Iris pigment epithelial cell (primary cell): ENCODE measurements at regions not wholly inside any gene's neighbourhood (a gene's known extent, or its start where the extent isn't known, plus 50 kb on each side); places are given as distances from the start of the nearest gene placed in this dataset.
"Not testable (repeated sequence)": the region's sequence is repeated elsewhere in the genome, so short reads cannot be mapped to it uniquely, and the experiment has no call there.

Source experiments
- DNase-seq: peaks from one replicate; pipeline ENCODE4 v3.0.0-alpha.2; 2011; ENCODE audit warnings: low read depth

DNA sequence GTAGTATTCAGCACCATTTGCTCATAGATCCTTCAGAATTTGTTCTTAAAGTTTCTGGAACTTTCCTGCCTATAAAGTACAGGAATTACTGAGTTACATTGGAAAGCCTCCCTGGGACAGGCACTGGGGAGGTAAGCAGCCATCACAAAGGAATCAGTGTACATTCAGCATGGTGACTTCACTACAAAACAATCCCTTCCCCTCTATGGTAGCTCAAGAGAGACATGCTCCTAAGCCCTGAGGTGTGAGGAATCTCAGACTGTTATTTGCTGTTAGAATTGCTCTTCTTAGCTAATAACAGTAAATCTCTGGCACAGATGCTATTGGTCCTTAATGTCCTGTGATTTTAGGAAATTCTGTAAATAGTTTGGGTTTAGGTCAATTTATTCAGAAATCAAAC is 1898.0 kb upstream of the PCDH7 start:
- DNase-seq: peak; percentile 6

DNA sequence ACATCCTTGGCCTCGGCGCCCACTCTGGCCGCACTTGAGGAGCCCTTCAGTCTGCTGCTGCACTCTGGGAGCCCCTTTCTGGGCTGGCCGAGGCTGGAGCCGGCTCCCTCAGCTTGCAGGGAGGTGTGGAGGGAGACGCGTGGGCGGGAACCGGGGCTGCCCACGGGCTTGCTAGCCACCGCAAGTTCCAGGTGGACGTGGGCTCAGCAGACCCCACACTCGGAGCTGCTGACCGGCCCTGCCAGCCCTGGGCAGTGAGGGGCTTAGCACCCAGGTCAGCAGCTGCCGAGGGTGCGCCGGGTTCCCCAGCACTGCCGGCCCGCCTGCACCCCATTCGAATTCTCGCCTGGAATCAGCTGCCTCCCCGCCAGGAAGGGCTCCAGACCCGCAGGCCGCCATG is 1892.3 kb upstream of the PCDH7 start:
- DNase-seq: no peak

DNA sequence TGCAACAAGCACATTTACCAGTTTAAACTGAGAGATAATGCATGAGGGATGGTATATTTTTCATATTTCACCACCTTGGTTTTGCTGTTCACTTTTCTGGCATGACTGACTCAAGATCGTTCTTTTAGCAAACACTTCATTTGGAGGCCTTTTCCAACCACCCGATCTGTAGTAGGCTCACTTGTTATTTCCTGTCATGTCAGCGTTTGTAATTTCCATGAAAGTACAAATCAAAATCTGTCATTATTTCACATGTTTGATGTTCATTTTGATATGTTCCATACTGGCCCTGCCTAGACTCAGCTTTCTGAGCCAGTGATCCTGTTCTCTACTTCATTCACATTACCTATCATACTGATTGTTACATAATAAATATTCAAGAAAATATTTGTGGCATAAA is 1888.3 kb upstream of the PCDH7 start:
- no peak for DNase-seq

DNA sequence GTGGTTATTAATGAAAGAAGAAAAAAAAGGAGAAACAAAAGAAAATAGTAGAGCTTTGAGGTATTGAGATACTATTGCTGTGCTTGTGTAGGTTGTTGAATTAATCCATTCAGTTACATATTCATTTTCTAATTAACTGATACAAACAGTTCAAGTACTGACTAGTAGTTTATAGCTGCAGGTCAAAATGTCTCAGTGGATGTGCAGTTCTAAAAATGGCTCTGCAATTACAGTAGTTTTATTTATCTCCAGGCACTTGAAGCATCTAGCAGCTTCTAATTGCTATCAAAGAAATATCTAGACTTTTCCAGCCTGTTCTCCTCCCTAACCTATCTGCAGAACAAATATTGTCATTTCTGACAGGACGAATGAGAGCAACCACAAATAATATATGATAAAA is 1887.7 kb upstream of the PCDH7 start:
- no peak for DNase-seq

DNA sequence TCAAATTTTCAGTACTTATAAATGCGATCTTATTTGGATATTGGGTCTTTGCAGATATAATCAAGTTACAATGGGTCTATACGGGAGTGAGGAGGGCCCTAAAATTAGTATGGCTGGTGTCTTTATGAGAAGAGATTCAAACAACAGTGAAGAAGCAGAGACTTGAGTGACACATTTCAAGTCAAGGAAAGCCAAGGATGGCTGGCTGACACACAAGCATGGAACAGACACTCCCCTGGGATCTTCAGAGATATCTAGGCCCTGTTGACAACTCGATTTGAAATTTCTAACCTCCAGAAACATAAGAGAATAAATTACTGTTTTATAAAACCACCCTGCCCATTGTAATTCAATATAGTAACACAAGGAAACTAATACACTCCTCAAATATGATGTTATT is 1886.0 kb upstream of the PCDH7 start:
- no peak for DNase-seq

DNA sequence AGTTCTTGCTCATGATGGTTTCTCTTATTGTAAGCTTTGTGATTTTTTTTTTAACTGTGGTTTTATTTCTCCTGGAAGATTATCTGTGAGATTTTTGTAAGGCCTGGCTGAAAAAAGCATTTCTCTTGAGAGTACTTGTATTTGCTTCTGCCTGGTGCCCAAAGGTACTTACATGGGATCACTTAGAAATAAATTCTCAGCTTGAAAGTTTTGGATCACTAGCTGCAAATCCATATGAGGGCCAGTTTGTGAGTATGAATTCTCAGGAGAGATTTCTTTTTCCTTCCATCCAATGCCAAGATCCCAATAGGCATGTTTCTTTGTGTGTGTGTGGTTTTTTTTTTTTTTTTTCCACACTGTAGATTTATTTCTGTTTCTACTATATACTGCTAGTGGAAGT is 1884.7 kb upstream of the PCDH7 start:
- no peak for DNase-seq

DNA sequence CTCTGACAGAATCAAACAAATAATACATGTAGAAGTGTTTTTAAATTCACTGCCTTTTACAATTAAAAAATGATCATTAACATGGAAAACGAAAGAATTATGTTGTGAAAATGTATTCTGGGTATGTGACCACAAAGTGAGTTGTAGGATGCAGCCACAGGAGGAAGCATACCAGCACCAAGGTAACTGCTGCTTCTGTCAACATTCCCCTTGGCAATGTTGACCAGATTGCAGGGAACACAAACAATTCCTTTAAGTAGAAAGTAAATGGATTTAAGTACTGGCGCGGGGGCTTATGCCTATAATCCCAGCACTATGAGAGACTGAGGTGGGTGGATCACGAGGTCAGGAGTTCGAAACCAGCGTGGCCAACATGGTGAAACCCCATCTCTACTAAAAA is 1877.9 kb upstream of the PCDH7 start:
- no peak for DNase-seq

DNA sequence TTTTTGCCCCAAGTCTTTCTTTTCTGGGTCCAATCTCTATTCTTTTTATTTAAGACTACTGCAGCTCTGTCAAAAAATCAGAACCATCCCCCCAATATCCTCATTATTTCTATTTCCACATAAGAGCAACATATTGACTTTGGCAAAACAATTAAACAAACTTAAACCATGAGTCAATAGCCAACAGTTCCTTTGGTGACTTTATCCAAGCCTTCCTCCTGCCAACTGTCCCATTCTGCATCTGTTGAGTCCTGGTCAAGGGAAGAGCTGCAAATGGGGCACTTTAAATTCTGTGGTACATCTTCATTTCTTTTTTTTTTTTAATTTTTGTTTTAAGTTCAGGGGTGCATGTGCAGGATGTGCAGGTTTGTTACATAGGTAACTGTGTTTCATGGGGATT is 1875.0 kb upstream of the PCDH7 start:
- no peak for DNase-seq

DNA sequence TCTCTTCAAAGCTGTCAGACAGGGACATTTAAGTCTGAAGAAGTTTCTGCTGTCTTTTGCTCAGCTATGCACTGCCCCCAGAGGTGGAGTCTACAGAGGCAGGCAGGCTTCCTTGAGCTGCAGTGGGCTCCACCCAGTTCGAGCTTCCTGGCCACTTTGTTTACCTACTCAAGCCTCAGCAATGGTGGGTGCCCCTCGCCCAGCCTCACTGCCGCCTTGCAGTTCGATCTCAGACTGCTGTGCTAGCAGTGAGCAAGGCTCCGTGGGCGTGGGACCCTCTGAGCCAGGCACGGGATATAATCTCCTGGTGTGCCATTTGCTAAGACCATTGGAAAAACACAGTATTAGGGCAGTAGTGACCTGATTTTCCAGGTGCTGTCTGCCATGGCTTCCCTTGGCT is 1863.1 kb upstream of the PCDH7 start:
- not testable (repeated sequence) for DNase-seq

DNA sequence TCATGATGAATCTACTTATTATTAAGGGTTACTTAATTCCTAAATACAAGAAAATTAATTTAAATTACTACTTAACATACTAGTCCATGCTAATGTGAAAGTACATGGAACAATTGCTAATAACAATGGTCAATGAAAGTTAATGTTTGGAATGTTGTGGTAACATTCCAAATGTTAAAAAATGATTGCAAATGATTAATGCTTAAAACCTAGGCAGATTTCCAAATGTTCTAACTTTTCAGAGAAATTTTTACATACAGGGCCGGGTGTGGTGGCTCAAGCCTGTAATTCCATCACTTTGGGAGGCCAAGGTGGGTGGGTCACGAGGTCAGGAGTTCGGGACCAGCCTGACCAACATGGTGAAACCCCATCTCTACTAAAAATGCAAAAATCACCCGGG is 1851.3 kb upstream of the PCDH7 start:
- DNase-seq: peak; percentile 8

DNA sequence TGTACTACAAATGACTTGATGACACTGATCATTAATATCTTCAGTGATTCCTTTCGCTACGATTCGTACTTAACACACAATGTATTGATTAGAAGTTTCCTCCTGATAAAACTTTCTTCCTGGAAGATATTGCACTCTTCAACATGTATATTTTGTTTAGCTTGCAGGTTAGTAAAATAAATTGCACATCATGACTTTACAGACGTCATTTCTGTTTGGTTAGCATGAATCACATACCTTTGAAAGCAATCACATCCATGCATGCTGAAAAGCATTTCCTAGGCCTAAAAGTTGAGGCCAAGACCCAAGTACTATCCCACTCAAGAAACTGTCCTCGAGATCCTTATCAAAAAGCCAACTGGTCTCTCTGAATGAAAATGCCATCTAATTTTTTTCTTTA is 1841.0 kb upstream of the PCDH7 start:
- DNase-seq: peak; percentile 19

DNA sequence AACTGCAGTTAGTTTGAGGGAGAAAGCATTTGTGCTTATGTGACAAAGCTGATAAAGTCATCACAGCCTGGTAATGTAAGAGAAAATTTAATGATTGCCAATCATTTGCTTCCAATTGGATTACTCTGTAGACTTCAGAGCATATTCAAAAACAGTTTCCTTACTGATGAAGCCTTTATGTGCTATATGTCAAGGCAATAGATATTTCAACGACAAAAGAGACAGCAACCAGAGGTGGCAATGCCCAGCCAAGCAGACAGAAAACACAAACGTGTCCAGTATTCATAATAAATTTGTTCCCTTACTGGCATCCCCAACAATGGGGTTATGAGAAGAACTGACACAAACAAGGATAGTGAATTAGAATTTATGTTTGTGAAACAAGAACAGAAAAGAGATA is 1840.3 kb upstream of the PCDH7 start:
- no peak for DNase-seq

DNA sequence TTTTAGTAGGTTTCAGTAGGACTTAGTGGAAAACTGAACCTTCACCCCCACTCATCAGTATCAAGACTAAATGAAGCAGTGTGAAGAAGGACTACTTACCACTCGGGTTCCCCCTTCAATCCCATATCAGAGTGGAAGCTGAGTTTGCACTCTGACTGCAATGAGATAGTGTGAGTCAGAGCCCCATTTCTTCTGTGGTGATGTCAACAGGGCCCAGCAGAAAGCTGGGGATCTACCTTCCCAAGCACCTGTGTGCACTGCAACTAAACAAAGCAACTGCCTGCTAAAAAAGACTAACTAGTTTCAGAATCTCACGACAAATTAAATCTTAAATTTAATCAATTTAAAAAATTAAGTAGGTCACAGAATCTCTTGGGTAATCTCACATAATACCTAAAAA is 1837.0 kb upstream of the PCDH7 start:
- DNase-seq: no peak

DNA sequence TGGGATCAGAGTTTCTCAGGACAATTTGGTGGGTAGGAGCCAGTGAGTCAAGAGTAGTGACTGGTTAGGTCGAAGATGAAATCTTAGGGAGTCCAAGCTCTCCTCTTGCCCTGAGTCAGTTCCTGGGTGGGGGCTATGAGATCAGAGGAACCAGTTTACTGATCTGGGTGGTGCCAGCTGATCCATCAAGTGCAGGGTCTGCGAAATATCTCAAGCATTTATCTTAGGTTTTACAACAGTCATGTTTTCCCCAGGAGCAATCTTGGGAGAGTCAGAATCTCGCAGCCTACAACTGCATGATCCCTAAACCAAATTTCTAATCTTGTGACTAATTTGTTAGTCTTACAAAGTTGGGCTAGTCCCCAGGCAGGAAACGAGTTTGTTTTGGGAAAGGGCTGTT is 1833.2 kb upstream of the PCDH7 start:
- DNase-seq: no peak

DNA sequence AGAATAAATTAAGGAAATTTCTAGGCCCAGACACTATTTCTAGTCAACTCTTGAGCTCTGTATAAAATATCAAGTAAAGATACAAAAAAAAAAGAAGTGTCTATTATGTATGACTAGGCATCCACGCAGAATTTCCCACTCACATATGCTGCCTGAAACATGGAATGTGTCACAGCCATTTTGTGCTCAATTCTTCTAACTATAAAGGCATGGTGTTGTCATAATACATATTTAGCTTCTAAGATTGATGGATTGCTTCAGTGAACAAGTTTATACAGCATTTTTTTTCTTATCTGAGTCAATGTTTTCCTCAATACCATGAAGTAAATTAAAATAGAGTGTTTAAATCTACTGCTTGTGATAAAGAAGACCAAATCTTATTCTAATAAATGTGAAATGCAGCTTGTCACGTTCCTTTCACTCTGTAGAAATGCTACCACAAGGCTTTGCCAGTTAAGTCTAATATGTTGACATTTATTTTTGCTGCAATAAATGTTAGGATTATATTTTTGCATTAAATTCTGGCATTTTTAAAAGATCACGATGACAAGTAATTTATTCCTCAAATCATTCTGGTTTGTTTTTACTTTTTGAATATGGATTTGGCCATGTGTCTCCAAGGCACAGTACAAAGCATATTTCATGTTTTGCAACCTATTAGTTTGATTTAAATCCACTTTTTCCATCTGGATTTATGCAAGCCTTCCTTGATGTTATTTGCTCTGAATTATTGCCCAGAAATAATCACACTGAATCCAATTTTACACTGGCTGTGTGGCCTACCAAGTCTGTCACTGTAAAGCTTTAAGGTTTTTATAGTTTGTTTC is 1829.0 kb upstream of the PCDH7 start:
- no peak for DNase-seq

DNA sequence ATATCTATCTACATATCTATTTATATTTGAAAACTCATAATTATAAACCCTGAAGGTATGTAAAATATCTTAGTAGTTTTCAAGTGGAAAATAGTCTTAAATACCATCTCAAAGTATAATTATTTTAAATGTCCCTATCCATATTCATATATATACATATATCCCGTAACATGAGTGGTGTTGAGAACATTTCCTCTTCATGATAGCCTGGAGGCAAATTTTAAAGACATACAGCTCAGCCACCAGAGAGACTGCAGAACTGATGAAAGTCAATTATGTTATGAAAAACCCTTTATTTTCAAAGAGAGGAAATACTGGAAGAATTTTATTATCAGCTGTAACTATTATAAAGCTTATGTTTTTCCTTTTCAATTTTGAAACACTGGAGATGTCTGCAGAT is 1806.7 kb upstream of the PCDH7 start:
- no peak for DNase-seq

DNA sequence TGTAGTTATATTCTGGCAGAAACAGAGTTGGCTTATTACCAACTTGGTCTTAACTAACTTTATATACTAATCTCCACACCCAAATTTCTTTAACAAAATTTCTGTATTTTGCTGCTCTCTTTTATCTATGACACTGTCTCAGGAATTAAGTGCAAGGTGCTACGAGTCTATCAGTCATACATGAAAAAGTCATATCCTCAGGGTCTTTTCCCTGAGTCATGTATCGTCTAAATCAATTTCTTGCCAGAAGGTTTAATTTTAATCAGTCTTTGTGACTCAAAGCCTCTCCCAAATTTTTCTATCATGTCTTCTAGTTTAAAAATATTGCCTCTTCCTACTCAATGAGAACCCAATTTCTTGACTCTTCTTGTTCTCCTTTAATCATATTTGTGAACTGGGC is 1803.6 kb upstream of the PCDH7 start:
- no peak for DNase-seq

DNA sequence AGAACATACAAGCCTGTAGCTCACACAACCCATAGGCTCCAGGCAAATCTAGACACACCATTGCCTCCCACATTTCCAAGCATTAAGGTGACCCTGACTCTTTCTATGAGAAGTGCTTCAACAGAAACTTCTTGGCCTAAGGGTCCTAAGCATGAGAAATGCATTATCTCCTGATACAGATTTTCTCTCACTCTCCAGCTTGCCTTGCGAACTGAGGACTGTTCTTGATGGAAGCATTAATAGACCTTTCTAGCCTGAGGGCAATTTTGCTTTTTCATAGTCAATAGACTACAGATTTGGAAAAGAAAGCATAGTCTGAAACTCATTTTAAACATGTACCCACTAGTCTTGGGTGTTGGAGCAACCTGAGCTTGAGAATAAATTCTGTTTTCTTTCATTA is 1801.3 kb upstream of the PCDH7 start:
- no peak for DNase-seq

DNA sequence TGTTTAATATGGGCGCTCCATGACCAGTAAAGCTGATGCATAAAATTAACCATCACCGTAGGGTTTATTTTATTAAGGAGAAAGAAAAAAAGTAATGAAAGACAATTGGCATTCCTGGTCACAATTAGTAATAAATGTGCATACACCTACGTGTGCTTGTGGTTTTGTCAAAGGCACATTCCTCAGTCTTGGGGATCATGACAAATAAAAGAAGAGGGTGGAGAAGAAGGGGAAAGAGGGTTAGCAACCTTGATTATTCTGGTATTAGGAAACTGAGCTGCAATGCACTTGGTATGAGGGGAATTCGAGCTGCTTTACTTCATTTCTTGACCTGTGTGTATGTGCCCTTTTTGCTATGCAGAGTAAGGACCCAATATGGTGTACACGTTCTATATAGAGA is 1798.3 kb upstream of the PCDH7 start:
- DNase-seq: peak; percentile 9

DNA sequence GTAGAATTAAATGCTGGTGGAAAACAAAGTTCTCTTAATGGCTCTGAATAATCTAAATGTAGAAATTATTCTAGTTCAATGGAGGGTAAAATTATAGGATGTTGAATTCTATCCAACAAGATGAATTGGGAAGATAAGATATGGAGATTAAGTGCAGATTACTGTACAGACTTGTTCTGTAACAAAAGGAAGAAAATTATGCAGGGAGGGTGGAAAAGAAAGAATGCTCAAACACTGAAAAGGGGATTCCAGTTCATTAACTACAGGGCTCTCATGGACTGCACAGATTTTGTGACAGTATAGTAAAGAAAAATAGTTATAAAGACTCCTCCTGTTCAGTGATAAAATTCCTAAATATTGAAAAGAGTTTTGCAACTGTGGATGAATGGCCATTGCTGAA is 1794.0 kb upstream of the PCDH7 start:
- no peak for DNase-seq

DNA sequence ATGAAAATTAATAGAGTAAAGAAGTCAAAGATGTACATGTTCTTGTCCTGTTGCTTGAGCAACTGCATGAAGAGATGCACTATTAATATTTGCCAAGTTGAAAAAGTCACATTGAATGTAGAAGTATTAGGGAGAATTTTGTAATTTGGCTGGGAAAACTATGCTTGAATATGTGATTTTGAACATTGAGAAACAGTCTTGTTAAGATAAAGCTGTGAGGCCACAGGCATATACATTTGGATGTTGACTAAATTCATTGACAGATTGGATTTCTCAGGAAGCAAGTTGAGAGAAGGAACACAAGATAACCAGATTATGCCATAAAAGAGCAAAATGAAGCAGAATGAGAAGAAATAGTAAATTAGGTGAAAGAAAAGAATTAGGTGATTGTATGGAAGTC is 1777.5 kb upstream of the PCDH7 start:
- DNase-seq: no peak

DNA sequence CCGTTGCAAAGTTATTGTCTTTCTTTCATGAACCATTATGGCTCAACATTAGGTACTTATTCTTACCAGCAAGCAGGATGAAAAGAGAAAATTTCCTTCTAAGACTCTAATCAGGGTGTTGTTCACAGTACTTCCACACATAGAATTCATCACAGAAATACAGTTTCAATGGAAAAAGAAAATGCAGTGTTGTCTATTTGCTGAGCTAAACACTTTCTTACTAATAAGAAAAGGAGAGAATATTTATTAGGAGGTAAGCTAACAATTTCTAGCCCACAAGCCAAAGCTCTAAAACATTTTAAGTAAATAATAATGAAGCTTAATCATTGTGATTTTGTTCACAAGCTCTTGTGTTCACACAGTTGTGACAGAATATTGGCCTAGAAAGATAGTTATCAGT is 1772.8 kb upstream of the PCDH7 start:
- no peak for DNase-seq

DNA sequence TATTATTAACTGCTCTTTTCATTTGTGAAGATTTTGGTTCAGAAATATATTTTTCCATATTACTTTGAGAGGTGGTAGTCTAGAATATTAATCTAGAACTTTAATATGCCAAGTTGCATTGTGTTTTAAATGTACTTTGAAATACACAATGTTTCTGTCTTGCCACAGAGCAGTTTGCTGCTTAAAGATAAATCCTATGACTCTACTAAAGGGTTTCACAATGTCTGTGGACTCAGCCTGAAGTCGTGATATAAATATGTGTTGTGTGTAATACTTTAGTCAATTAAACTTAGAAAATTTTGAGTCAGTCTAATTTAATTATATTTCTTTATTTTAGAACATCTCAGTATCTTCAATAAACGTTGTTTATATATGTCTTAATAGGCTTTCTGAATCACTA is 1771.7 kb upstream of the PCDH7 start:
- peak; percentile 39 for DNase-seq

DNA sequence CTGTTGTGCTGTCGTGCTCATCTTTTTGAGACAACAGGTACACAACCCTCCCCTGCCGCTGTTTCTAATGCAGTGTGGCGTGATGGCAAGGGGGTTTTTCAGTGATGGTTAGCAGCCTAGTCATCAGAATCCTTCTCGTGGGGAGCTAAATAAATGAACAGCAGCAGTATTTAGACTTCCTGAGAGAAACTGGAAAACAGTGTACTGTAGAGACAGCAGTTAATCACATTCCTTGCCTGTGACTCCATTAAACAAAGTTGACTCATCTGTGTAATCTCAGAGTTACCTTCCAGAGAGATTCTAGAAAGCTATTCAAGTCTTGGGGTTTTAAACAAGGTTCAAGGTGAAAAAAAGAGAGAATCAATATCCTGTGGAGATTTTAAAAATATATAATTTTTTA is 1753.2 kb upstream of the PCDH7 start:
- DNase-seq: peak; percentile 77
